NCI-H345 treated with DMSO at 0.1 percent for 48 hours (cell line): ENCODE measurements at regions not wholly inside any gene's neighbourhood (a gene's known extent, or its start where the extent isn't known, plus 50 kb on each side); places are given as distances from the start of the nearest gene placed in this dataset.

Experiments
- DNase-seq: peaks from one replicate; lab custom pipeline; 2025; ENCODE audit not compliant: unreplicated experiment; lab: John Stamatoyannopoulos, UW

DNA sequence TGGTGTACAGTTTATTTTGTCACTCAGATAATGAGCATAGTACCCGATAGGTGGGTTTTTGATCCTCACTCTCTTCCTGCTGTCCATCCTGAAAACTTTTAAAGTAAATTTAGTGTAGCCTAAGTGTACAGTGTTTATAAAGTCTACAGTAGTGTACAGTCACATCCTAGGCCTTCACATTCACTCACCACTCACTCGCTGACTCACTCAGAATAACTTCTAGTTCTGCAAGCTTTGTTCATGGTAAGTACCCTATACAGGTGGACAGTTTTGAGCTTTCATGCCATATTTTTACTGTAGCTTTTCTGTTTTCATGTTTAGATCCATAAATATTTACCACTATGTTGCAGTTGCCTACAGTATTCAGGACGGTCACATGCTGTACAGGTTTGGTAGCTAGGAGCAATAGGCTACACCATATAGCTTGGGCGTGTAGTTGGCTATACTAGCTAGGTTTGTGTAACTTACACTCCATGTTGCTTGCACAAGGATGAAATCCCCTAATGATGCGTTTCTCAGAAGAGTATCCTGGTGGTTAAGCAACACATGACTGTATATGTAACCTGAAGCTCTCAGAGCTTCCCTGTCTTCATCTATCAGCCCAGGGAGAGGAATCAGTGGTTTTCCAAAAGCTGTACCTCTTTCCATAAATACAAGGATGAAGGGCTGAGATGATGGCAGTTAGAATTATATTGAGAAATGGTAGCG is 87.6 kb upstream of the SLC25A26 start:
- DNase-seq = no peak

DNA sequence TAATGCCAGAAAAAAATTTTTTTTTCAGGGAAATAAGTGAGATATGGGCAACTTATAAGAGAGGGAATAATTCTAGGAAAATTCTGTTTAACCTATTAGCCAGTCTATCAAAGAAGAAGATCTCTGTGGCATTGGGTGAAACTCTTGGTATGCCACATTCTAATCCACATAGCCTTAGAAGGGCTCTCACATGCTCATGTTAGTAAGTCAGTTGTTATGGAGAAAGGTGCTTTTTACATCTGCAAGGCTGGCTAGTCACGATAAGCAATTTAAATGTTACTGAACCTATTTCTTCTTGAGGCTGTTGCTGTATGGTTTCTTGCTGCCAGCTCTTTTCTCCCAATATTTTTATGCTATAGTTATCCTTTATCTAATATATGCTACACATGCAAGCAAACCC is 89.9 kb upstream of the MAGI1 start:
- no peak for DNase-seq

DNA sequence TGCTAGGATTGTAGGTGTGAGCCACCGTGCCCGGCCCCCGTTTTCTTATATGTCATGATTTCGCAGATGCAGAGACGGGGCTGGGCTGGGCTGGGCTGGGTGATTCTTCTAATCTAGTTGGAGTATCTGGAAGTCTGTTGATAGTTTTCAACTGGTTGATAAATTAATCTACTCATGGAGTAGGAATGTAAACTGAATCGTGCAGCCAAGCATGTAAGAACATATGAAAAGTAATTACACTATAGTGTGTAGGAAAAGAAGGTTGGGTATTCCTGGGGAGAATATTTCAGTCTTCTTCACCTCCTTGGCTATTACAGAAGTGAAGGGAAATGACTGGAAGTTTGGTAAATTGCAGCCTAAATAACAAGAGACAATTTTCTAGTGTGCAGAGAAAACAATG is 82.6 kb upstream of the MAGI1 start:
- no peak for DNase-seq

DNA sequence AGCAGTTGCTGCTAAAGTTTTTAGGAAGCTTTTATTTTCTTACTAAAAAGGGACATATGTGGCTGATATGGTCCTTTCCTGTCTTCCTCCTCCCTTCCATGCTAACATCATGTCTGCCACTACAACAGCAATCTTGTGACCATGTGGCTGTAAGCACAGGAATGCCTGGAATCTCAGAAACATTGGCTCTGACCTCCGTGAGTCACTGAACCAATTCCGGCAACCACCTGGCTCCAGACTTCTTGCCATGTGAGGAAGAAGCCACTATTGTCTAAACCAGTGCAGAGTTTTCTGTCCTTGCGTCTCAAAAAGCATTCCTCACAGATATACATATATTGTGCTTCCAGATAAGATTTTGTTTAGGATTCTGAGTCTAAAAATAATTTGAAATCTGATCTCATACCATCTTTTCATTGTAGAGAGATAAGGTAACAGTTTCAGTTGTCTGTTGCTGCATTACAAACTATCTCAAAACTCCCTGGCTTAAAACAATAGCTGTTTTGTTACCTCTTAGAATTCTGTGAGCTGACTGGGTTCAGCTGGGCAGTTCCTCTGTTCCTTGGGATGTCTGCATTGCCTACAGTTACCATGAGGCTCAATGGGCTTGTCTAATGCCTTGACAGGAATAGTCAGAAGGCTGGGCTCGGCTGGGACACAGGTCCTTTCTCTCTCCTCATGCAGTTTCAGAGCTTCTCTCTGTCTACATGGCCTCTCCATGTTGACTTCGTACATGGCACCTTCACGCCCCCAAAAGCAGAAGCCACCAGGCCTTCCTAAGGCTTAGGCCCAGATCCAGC is 77.3 kb upstream of the MAGI1 start:
- DNase-seq = no peak

DNA sequence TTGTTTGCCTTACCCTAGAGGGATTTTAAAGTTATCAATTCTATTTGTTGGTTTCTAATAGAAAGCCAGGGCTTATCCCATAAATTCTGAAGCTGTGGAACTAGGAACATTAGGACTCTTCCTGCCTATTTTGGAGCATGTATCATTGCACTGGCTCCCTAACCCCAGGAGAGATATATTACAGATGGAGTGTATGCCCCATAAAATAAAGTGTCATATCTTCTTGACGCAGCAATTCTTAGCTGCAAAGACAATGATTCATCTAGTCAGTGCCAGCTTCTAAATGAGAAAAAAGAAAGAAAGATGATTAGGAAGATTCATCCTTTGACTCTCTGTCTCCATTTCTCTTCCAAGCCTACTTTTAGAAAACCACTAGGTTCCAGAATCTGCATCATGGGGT is 74.8 kb upstream of the MAGI1 start:
- DNase-seq = no peak

DNA sequence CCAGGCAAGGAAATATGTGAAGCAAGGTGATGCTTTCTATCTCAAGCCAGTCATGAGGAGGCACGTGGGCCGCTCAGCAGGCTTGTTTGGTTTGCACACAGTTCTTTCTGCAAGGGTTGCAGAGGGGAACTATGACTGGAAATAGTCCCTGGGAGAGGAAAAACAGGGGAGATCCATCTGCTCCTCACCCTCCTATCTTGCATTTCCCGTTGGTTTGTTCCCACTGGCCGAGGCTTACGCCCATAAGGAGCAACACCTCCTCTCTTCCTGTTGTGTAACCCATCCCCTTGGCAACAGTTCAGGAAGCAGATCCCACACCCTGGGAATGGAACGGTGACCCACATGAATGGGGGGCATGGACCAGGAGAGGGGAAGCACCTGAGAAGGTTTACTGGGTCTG is 72.1 kb upstream of the MAGI1 start:
- DNase-seq = no peak

DNA sequence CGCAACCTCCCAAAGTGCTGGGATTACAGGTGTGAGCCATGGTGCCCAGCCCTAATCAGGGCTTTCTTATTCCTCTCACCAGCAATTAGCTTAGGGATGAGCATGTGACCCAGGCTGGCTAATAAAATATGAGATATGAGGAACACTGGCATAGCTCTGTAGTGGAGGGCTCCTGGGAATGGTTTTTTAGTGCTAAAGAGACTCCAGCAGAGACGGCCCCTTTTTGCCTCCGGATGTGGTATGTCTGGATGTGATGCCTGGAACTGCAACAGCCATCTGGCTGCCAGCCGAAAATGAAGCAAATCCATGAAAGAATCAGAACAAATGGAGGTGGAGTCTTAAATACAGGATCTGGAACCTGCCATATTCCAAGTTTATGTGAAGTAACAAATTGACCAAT is 69.1 kb upstream of the MAGI1 start:
- no peak for DNase-seq

DNA sequence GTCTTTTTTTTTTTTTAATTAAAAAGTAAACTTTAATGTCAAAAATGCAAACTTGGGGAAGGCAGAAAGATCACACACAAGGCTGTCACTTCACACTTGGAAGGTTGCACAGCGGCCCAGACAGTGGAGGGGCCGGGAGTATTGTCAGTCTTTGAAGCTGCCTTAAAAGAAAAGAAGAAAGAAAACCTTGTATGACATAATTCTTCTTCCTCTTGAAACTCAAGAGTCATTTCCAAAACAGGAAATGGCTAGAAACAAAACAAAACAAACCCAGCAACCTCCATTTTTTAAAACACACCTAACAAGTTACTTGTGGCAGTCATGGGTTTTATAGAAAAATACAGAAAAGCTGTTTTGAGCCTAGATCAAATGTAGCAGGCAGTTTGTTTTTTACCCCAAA is 68.1 kb upstream of the MAGI1 start:
- no peak for DNase-seq

DNA sequence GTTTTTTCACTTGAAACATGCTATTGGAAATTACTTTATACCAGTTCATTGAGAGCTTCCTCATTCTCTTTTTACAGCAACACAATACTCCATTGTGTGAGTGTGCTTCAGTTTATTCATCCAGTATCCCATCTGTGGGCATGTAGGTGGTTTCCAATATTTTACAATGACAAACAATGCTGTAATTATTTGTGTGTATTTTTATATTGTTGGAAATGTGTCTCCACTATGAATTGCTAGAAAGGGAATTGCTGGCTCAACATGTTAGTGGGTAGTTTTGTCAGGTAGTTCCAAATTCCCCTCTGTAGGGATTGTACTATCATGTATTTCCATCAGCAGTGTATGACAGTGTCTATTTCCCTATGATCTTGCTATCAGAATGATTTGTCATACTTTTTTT is 65.8 kb upstream of the MAGI1 start:
- DNase-seq = no peak

DNA sequence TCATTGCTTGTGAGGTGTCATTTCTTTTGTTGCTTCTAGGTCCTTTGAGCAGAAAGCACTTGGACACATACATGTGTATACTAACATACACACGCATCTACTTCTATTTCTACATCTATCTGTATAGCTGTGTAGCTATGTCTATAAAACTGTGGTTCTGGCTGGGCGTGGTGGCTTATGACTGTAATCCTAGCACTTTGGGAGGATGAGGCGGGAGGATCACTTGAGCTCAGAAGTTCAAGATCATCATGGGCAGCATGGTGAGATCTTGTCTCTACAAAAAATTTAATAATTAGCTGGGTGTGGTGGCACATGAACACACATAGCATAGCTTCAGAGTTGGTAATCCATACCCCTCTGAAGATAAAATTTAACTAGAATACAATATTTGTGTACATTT is 65.0 kb upstream of the MAGI1 start:
- no peak for DNase-seq

DNA sequence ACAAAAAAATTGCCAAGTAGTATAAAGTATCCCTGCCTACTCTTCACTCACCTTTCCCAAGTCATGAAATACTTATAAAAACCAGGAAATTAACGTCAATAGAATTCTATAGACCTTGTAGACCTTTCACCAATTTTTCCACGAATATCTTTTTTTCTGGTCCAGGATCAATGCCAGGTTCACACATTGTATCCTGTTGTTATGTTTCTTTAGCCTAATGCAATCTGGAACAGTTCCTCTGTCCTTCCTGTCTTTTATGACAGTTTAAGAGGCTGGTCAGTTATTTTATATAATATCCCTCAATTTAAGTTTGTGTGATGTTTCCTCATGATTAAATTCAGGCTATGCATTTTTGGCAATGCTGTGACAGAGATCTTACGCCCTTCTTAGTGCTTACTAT is 63.2 kb upstream of the MAGI1 start:
- DNase-seq = no peak

DNA sequence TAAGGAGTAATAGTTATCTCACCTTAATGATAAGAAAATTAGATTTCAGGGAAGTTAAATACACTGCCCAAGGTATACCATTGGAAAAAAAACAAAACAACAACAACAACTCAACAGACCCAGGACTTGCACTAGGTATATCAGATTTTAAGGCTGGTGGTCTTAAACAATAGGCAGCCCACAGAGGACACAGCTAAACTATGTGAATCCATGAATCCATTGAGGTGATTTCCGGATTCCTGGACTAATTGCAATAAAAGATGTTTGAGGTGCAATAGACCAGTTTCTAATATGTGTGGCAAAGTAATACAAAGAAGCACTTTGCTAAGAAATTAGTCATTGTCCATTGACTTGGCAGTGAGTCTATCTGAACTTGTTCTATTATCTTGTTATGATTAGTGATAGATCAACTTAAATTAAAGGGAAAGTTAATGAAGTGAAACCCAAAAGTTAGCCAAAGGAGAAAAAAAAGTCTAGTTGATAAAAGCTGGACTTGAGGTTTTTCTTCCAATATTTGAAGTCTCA is 60.9 kb upstream of the MAGI1 start:
- DNase-seq = no peak

DNA sequence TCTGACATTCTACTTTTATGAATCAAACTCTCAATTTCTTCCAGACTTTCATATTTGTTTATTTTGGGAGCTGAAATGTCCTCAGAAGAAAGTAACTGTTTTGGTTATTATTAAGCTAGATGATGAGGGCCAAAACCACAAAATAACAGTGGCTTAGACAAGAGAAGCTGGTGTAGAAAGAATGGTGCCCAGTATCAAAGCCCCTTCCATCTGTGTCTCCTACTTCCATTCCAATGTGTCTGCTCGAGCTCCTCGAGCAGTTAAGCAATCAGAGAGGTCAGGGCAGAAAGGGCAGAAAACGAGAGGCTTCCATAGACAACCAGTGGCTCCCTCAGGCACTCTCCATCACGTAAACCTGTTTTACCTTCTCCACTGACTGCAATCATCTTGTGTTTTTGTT is 59.7 kb upstream of the MAGI1 start:
- no peak for DNase-seq

DNA sequence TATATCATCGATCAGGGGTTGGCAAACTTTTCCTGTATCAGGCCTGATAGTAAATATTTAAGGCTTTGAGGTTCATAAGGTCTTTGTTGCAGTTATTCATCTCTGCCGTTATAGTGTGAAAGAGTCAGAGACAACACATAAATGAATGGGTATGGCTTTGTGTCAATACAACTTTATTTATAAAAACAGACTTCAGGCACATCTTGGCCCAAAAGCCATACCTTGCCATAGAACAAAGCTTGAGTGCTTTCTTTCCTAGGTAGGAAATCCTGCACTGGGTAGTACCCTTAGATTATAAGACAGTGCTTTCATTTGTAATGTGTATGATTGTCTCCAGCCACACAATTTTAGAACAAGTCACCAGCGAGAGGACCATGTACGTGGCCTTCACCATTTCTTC is 58.9 kb upstream of the MAGI1 start:
- DNase-seq = no peak

DNA sequence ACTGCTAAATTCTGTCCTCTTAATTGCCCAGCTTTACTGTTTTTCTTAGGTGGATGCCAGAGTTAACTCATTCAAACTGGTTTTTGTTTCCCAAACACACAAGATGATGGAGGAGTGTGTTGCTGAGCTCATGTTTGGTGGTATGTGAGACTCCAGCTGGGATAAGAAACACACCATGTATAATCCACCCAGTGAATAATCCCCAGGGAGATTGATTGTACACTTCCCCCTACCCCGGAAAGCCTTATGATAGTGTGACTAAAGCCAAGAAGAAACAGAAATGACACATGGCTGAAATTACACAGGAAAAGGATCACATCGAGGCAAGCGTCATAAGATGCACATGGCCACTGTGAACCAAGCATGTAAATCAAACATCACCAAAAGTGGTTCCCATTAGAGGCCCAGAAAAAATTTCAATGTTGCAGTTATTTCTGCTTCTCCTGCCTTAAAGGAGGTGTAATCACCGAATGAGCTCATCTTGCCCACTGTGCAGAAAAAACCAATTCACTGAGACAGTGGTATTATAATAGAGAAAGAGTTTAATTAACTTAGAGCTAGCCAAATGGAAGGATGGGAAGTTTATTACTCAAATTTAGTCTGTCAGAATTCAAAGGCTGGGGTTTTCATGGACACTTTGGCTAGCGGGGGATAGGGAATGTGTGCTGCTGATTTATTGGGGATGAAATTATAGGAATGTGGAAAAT is 56.7 kb upstream of the MAGI1 start:
- no peak for DNase-seq

DNA sequence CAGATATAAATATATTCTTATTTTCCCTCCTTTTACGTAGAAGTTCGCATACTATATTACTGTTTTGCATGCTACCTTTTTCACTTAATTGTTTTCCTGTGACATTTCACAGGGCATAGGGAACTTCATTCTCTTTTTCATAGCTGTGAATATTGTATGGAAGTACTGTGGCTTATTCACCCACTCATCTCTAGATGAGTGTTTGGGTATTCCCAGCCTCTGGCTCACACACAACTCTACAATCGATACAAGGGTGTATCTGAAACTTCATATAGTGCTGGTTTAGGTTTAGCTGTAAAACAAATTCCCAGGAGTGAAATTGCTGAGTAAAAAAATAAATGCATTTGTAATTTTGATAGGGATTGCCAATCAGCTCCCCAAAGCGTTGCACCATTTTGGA is 55.3 kb upstream of the MAGI1 start:
- DNase-seq = no peak

DNA sequence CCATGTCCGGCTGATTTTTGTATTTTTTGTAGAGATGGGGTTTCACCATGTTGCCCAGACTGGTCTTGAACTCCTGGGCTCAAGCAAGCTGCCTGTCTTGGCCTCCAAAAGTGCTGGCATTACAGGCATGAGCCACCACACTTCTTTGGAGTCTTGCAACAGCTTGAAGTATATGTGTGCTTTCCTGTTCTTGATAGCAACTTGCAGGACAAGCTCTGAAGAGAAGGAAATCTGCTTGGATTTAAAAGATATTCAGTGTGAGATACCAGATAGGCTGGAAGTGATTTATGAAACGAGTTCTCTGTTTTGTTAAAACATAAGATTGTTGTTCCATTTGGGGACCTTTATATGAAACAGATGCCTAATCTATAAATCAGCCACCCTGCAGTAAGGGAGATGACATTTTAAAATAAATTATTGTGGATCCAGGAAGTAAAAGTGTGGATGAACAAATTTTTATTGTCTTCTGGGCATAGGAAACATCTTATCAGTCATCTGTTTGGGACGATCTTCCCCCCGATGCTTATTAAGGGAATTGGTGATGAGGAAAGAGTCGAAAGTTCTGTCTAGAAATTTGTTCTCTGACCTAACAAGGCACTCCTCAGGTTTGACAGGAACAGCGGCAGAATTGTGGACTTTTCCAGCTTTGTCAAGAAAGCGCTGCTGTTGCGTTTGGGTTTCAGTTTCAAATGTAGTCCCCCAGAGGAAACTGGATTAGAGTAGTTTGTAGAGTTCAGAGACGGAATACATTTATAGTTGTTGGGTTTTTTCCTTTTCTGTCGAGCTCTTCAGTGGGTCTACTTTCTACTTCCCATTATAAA is 53.7 kb upstream of the MAGI1 start:
- DNase-seq = no peak
